Tibial nerve (tissue), 4 donors: ENCODE measurements at regions not wholly inside any gene's neighbourhood (a gene's known extent, or its start where the extent isn't known, plus 50 kb on each side); places are given as distances from the start of the nearest gene placed in this dataset.

Source experiments
- EP300 ChIP-seq, 2 donors: sonication (generic); formaldehyde crosslinking; IDR thresholded peaks; one replicate each; pipeline ENCODE4 v1.6.1; 2017; ENCODE audit warnings: antibody characterized with exemption in 2 of 2, mild to moderate bottlenecking in 1 of 2
- TF ChIP-seq, protein P1 (sequence below), 5 experiments: fragments of 200-600 bp in 3 of 5; fragments of 450-650 bp in 2 of 5; sonication (generic) in 3 of 5; IDR thresholded peaks; one replicate each; pipeline ENCODE4 v1.5.1; 2016 to 2019; ENCODE audit warnings: antibody characterized with exemption in 5 of 5, mild to moderate bottlenecking in 3 of 5, moderate library complexity in 2 of 5

- no peak for TF ChIP-seq EP300 (IDR thresholded peaks at IDR 0.05)
- TF ChIP-seq, protein P1, sequence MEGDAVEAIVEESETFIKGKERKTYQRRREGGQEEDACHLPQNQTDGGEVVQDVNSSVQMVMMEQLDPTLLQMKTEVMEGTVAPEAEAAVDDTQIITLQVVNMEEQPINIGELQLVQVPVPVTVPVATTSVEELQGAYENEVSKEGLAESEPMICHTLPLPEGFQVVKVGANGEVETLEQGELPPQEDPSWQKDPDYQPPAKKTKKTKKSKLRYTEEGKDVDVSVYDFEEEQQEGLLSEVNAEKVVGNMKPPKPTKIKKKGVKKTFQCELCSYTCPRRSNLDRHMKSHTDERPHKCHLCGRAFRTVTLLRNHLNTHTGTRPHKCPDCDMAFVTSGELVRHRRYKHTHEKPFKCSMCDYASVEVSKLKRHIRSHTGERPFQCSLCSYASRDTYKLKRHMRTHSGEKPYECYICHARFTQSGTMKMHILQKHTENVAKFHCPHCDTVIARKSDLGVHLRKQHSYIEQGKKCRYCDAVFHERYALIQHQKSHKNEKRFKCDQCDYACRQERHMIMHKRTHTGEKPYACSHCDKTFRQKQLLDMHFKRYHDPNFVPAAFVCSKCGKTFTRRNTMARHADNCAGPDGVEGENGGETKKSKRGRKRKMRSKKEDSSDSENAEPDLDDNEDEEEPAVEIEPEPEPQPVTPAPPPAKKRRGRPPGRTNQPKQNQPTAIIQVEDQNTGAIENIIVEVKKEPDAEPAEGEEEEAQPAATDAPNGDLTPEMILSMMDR (IDR thresholded peaks at IDR 0.05) = no peak
Observed at GRCh38 chr4:164304101-164304639, 449.8 kb upstream of the SMIM31 start.
